Neural progenitor cell (in vitro differentiated cells): ENCODE measurements at regions not wholly inside any gene's neighbourhood (a gene's known extent, or its start where the extent isn't known, plus 50 kb on each side); places are given as distances from the start of the nearest gene placed in this dataset.

ENCODE experiments used
- DNase-seq: peaks from one replicate; pipeline ENCODE4 v3.0.0-alpha.2; 2016; ENCODE audit warnings: low spot score
- H2AFZ ChIP-seq: fragments of 200-600 bp; sonication (generic); replicated peaks from 2 replicates; pipeline ENCODE4 v1.6.1; 2016; ENCODE audit warnings: antibody characterized with exemption
- H3F3A ChIP-seq: fragments of 200-600 bp; sonication (generic); 2 replicates; pipeline ENCODE4 v1.6.1; 2016; ENCODE audit warnings: antibody characterized with exemption, low read depth
- H3K27ac ChIP-seq: fragments of 200-600 bp; sonication (generic); 2 replicates; pipeline ENCODE4 v1.5.1; 2016; ENCODE audit warnings: mild to moderate bottlenecking
- H3K27me3 ChIP-seq: fragments of 200-600 bp; sonication (generic); 2 replicates; pipeline ENCODE4 v1.6.1; 2016; ENCODE audit warnings: mild to moderate bottlenecking, moderate library complexity
- H3K36me3 ChIP-seq: fragments of 200-600 bp; sonication (generic); 2 replicates; pipeline ENCODE4 v1.5.1; 2016
- H3K4me1 ChIP-seq: fragments of 200-600 bp; sonication (generic); 2 replicates; pipeline ENCODE4 v1.6.1; 2016; ENCODE audit warnings: mixed run types
- H3K4me2 ChIP-seq: fragments of 200-600 bp; sonication (generic); 2 replicates; pipeline ENCODE4 v1.6.1; 2016
- H3K4me3 ChIP-seq: fragments of 200-600 bp; sonication (generic); 2 replicates; pipeline ENCODE4 v1.5.1; 2016
- H3K79me2 ChIP-seq: fragments of 200-600 bp; sonication (generic); 2 replicates; pipeline ENCODE4 v1.6.1; 2016; ENCODE audit warnings: low read depth
- H3K9ac ChIP-seq: fragments of 200-600 bp; sonication (generic); 2 replicates; pipeline ENCODE4 v1.6.1; 2016
- H3K9me3 ChIP-seq: fragments of 200-600 bp; sonication (generic); 2 replicates; pipeline ENCODE4 v1.5.1; 2016; ENCODE audit warnings: low read depth
- H4K20me1 ChIP-seq: fragments of 200-600 bp; sonication (generic); 2 replicates; pipeline ENCODE4 v1.6.1; 2016; ENCODE audit warnings: low read depth
- H3K27ac Mint-ChIP-seq: 3 replicates; pipeline ENCODE4 v1.8.0; 2021; ENCODE audit warnings: mixed read lengths
- H3K27me3 Mint-ChIP-seq: 2 replicates; pipeline ENCODE4 v1.8.0; 2022; ENCODE audit warnings: low read depth, mild to moderate bottlenecking, inconsistent platforms, moderate library complexity, mixed read lengths; ENCODE audit not compliant: insufficient read depth
- H3K36me3 Mint-ChIP-seq: 3 replicates; pipeline ENCODE4 v1.8.0; 2021; ENCODE audit warnings: mixed read lengths
- H3K4me1 Mint-ChIP-seq: 3 replicates; pipeline ENCODE4 v1.8.0; 2021; ENCODE audit warnings: mixed read lengths
- H3K4me3 Mint-ChIP-seq: 3 replicates; pipeline ENCODE4 v1.8.0; 2021; ENCODE audit warnings: mild to moderate bottlenecking, moderate library complexity, mixed read lengths
- H3K9me3 Mint-ChIP-seq: 3 replicates; pipeline ENCODE4 v1.8.0; 2020; ENCODE audit warnings: mixed read lengths
- CTCF ChIP-seq: fragments of 200-600 bp; sonication (generic); IDR thresholded peaks from 2 replicates; pipeline ENCODE4 v1.5.1; 2017; ENCODE audit warnings: antibody characterized with exemption, mild to moderate bottlenecking
- EZH2 ChIP-seq: fragments of 200-600 bp; sonication (generic); IDR thresholded peaks from 2 replicates; pipeline ENCODE4 v1.6.1; 2017; ENCODE audit warnings: antibody characterized with exemption, mild to moderate bottlenecking, moderate library complexity
- EZH2phosphoT487 ChIP-seq: fragments of 200-600 bp; sonication (generic); IDR thresholded peaks from 2 replicates; pipeline ENCODE4 v1.6.1; 2017; ENCODE audit warnings: antibody characterized with exemption

GRCh38 chr4:116531870-116532269 lies 553.5 kb downstream of the TRAM1L1 start:
- no peak overlapping the region for H3K27ac Mint-ChIP-seq
- H2AFZ ChIP-seq: no peak overlapping the region
- H3K36me3 ChIP-seq: no peaks in the 10 kb centered on the region
- peaks cover 2% of the 10 kb centered on the region for H3K27me3 Mint-ChIP-seq
- no peaks in the 10 kb centered on the region for H3K9me3 ChIP-seq
- H3K4me1 Mint-ChIP-seq: no peaks in the 10 kb centered on the region
- H3K9me3 Mint-ChIP-seq: no peaks in the 10 kb centered on the region
- H3K27ac ChIP-seq: no peak overlapping the region
- no peak for DNase-seq
- H3K9ac ChIP-seq: no peak overlapping the region
- no peaks in the 10 kb centered on the region for H3K4me1 ChIP-seq
- H3K36me3 Mint-ChIP-seq: no peaks in the 10 kb centered on the region
- H3K4me3 ChIP-seq: no peak overlapping the region
- H3K27me3 ChIP-seq: no peaks in the 10 kb centered on the region
- H3K4me3 Mint-ChIP-seq: no peak overlapping the region
- no peaks in the 10 kb centered on the region for H3K79me2 ChIP-seq
- TF ChIP-seq CTCF (no peak), EZH2phosphoT487 (no peak), EZH2 (no peak)
- no peaks in the 10 kb centered on the region for H4K20me1 ChIP-seq
- H3F3A ChIP-seq: no peaks in the 10 kb centered on the region
- no peak overlapping the region for H3K4me2 ChIP-seq

GRCh38 chr4:116531026-116531425 lies 554.4 kb downstream of the TRAM1L1 start:
- H3K4me3 Mint-ChIP-seq: no peak overlapping the region
- Histone ChIP-seq H3K9ac (no peak overlapping the region), H3K4me3 (no peak overlapping the region), H2AFZ (no peak overlapping the region), H3K36me3 (no peaks in the 10 kb centered on the region), H3K79me2 (no peaks in the 10 kb centered on the region), H4K20me1 (no peaks in the 10 kb centered on the region), H3K27me3 (no peaks in the 10 kb centered on the region), H3K27ac (no peak overlapping the region), H3F3A (no peaks in the 10 kb centered on the region), H3K9me3 (no peaks in the 10 kb centered on the region), H3K4me2 (no peak overlapping the region), H3K4me1 (no peaks in the 10 kb centered on the region)
- H3K27me3 Mint-ChIP-seq: peaks cover 2% of the 10 kb centered on the region
- H3K9me3 Mint-ChIP-seq: no peaks in the 10 kb centered on the region
- DNase-seq: no peak
- TF ChIP-seq CTCF: no peak
- TF ChIP-seq EZH2: no peak
- TF ChIP-seq EZH2phosphoT487: no peak
- H3K27ac Mint-ChIP-seq: no peak overlapping the region
- no peaks in the 10 kb centered on the region for H3K36me3 Mint-ChIP-seq
- H3K4me1 Mint-ChIP-seq: no peaks in the 10 kb centered on the region

GRCh38 chr4:116530048-116530447 lies 555.3 kb downstream of the TRAM1L1 start:
- H3K36me3 ChIP-seq: no peaks in the 10 kb centered on the region
- H3K27me3 ChIP-seq: no peaks in the 10 kb centered on the region
- H4K20me1 ChIP-seq: no peaks in the 10 kb centered on the region
- H3F3A ChIP-seq: no peaks in the 10 kb centered on the region
- no peaks in the 10 kb centered on the region for H3K9me3 ChIP-seq
- peaks cover 2% of the 10 kb centered on the region for H3K27me3 Mint-ChIP-seq
- H3K4me1 ChIP-seq: no peaks in the 10 kb centered on the region
- H3K4me1 Mint-ChIP-seq: no peaks in the 10 kb centered on the region
- no peak overlapping the region for H3K4me2 ChIP-seq
- H3K79me2 ChIP-seq: no peaks in the 10 kb centered on the region
- no peaks in the 10 kb centered on the region for H3K36me3 Mint-ChIP-seq
- H3K27ac Mint-ChIP-seq: no peak overlapping the region
- H3K9ac ChIP-seq: no peak overlapping the region
- no peak overlapping the region for H2AFZ ChIP-seq
- DNase-seq: no peak
- no peak overlapping the region for H3K4me3 Mint-ChIP-seq
- TF ChIP-seq EZH2: no peak
- no peak for TF ChIP-seq CTCF
- no peak for TF ChIP-seq EZH2phosphoT487
- no peaks in the 10 kb centered on the region for H3K9me3 Mint-ChIP-seq
- H3K27ac ChIP-seq: no peak overlapping the region
- H3K4me3 ChIP-seq: no peak overlapping the region

GRCh38 chr4:116529129-116529528 lies 556.2 kb downstream of the TRAM1L1 start:
- Histone ChIP-seq H3K27ac (no peak overlapping the region), H3F3A (no peaks in the 10 kb centered on the region), H4K20me1 (no peaks in the 10 kb centered on the region), H3K9me3 (no peaks in the 10 kb centered on the region), H3K4me3 (no peak overlapping the region), H3K4me1 (no peaks in the 10 kb centered on the region), H3K27me3 (no peaks in the 10 kb centered on the region), H3K4me2 (no peak overlapping the region), H3K79me2 (no peaks in the 10 kb centered on the region), H3K9ac (no peak overlapping the region), H2AFZ (no peak overlapping the region), H3K36me3 (no peaks in the 10 kb centered on the region)
- DNase-seq: no peak
- no peaks in the 10 kb centered on the region for H3K4me1 Mint-ChIP-seq
- no peak for TF ChIP-seq CTCF
- TF ChIP-seq EZH2: no peak
- TF ChIP-seq EZH2phosphoT487: no peak
- H3K27me3 Mint-ChIP-seq: peaks cover 2% of the 10 kb centered on the region
- H3K27ac Mint-ChIP-seq: no peak overlapping the region
- no peaks in the 10 kb centered on the region for H3K36me3 Mint-ChIP-seq
- no peaks in the 10 kb centered on the region for H3K9me3 Mint-ChIP-seq
- no peak overlapping the region for H3K4me3 Mint-ChIP-seq
